NCI-H524 treated with DMSO at 0.1 percent for 48 hours (cell line): ENCODE measurements at regions not wholly inside any gene's neighbourhood (a gene's known extent, or its start where the extent isn't known, plus 50 kb on each side); places are given as distances from the start of the nearest gene placed in this dataset.
"Not testable (repeated sequence)": the region's sequence is repeated elsewhere in the genome, so short reads cannot be mapped to it uniquely, and the experiment has no call there.

Experiments
- DNase-seq: peaks from one replicate; lab custom pipeline; 2025; lab: John Stamatoyannopoulos, UW

GRCh38 chr22:33971561-33971961, 51.3 kb upstream of the LARGE1 start:
- DNase-seq: no peak

DNA sequence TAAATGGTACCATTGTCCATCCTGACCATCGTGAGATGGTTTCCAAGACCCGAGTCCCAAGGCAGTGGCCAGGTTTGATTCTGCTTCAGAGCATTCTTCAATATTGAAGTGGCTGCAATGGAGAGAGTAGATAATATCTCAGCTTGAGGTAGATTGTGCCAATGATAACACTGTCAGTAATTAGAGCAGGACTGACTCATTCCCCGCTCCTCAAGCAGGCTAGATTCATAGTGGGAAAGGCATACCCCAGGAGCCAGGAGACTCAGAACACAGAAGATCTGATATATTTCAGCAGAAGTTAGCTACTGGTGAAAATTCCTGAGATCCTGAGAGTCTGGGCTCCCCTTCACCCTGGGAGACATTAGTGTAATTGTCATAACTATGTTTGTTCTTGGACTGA, 55.6 kb upstream of the LARGE1 start:
- DNase-seq: no peak

DNA sequence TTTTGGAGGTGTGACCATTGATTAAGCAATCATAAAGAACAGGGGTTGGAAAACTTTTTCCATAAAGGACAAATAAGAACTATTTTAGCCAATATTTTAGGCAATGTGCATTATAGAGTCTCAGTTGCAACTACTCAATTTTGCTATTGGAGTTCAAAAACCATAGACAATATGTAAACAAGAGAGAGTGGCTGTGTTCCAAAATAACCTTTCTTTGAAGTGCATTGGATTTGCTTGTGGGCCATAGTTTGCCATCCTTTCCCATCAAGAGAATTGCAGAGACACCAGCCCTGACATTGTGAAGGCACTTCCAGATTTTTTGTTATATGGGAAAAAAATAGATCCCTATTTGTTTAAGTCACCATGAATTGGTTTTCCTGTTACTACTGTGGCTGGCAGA, 63.3 kb upstream of the LARGE1 start:
- DNase-seq: no peak

GRCh38 chr22:33984211-33984610, 63.9 kb upstream of the LARGE1 start:
- no peak for DNase-seq

- DNase-seq: peak; percentile 46
These were observed 64.5 kb upstream of the LARGE1 start for GRCh38 chr22:33984656-33985285.

DNA sequence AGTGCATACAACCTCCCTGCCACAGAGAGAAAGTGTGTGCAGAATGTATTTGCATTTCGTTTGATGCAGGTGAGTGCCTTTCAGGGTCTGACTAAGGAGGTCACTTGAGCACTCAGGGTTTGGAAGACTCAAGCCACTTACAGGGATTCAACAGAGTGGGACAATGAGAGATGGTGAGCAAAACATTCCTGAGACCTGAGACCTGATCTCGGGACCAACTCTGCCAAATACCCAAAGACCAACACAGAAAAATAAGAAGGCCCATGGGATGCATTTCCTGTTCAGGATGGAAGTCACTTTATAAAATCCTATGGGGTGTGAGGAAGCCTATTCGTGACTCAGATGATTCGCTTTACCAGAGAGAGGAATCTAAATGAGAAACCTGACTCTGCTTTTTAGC, 65.2 kb upstream of the LARGE1 start:
- DNase-seq: no peak

GRCh38 chr22:33986167-33986771, 66.0 kb upstream of the LARGE1 start:
- no peak for DNase-seq

- DNase-seq: no peak
These were observed 66.7 kb upstream of the LARGE1 start for GRCh38 chr22:33986954-33987353.

- DNase-seq: not testable (repeated sequence)
These were observed 69.0 kb upstream of the LARGE1 start for GRCh38 chr22:33989263-33989662.

GRCh38 chr22:33991620-33992019, 71.3 kb upstream of the LARGE1 start:
- no peak for DNase-seq

DNA sequence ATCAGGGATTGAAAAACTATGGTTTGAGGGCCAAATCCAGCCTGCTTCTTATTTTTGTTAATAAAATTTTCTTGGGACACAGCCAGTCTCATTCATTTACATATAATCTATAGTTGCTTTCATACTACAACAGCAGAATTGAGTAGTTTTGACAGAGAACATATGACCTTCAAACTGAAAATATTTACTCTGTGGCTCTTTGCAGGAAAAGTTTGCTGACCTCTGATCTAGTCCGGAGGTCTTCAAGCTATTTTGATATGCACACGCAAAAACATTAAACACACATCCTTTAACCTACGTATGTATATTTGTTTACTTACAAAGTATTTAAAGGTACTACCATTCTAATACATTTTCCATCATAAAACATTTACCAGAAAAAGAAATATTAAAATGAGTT, 76.5 kb upstream of the LARGE1 start:
- no peak for DNase-seq

DNA sequence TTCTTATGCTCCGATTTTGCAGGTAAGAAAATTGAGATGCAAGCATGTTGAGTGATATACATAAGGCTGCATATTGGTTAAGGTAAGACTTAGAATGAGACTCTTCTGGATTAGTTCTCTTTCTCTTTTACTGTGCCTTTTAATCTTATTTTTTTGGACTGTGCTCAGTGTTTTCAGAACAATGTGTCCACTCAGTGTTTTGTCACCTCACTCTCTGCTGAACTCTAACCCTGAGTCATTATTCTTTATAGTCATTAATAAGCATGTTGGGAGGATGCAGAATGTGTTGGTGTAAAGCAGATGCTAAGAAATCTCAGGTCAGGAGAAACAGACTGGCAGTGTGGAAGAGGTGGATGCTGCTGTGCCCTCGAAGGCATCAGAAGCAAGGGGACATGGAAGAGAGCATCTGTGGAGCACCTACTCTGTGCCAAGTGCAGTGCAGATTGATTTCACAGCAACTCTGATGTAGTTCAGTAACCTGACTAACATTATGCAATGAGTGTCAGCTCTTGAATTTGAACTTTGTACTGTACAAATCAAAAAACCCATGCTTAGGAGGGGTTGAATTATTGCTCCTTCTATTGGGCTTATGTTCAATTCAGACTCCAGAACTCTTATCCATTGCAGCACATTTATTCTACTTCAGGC, 80.7 kb upstream of the LARGE1 start:
- DNase-seq: no peak

GRCh38 chr22:34001701-34002466, 81.6 kb upstream of the LARGE1 start:
- DNase-seq: no peak

DNA sequence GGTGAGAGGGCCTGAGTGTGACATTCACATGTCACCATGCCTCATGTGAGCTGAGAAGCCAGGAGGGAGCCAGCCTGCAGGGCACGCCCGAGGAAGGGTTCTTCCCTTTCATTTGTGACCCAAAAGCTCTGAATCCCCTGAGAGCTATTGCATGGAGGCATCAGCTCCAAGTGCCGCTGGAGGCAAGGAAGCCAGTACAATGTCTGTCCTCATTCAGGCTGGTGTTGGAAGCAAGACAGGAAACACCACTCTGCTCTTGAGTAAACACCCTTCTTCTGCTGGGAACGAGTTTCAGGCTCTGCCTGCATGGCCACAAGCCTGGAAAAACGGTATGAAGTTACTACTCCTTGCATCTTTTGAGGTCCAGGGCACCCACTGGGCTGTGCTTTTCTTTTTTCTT, 83.8 kb upstream of the LARGE1 start:
- no peak for DNase-seq

DNA sequence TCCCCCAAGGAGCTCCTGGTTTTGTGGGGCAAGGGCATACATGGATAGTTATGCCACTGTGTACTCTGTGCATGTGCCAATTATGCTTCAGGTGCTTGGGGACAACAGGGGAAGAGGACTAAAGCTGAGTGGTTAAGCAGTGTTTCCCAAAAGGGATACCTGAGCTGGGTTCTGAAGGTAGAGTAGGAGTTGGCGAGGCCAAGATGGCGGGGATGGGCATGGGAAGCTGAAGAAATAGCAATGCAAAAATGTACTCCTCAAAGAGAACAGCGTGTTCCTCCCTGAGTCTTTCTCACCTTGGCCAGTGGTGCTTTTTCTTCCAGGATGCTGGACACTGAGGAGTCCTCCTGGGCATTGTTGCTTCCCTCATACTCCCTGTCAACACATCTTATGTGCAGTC, 90.0 kb upstream of the LARGE1 start:
- no peak for DNase-seq

GRCh38 chr22:34015642-34016041, 95.4 kb upstream of the LARGE1 start:
- DNase-seq: no peak

DNA sequence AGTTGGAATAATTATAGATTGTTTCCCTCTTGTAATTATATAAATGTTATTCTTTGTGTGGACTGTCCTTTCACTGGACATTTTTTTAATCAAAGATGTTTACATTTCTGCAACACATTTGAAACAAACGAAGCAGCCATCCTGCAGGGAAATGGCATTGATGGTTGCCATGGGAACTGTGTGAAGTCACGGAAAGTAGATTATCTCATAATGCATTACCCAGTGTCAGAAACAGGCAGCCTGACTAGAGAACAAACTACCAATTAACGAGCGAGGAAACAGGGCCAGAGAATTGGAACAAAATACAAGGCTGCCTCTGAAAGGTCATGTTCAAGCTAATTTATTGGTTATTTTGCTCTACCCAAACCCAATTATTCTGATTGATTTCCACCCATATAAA, 96.9 kb upstream of the LARGE1 start:
- DNase-seq: no peak

DNA sequence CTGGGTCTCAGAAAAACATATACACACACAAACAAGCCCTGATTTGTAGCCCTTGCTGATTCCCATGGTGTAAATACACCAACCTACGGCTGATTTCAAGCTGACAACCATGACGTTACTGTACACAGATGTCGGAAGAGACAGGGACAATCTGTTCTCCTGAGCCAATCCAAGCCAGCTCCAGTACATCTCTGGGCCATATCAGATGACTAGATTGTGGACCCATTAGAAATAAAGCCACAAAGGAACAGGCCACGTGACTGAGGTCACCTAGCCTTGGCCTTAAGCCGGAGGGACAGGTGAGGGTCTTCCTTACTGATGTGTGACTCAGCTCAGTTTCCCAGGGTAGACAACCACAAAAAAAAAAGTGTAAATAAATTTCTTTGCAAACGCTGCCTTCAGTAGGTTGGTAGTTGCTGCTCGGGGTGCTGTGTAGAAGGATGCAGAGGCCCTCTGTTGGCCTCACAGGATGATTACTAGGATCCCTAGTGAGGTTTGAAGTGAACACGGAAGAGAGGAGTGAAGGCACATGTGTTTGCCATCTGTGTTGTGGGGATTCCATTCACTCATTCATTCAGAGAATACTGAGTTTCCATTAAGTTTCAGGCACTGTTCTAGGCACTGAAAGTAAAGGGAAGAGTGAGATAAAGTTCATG, 99.0 kb upstream of the LARGE1 start:
- no peak for DNase-seq

GRCh38 chr22:34035209-34035608, 114.9 kb upstream of the LARGE1 start:
- DNase-seq: no peak

DNA sequence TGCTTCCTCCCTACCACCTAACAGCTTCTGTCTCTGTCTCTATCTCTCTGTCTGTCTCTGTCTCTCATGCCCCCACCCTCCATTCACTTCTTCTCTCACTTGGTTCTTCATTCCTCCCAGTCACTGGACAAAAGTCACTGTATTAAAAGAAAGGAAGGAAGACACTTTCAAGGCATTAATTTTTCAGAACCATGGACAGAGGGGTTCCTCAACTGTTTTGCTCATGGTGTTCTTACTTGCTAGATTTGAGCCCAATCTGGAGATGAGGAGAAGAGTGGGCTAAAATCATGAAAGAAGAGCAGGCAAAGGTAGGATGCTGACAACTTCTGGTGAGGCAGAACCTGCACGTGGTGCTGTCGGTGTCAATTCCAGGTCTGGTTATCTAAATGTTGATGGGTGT, 116.7 kb upstream of the LARGE1 start:
- no peak for DNase-seq

GRCh38 chr22:34038801-34039555, 118.7 kb upstream of the LARGE1 start:
- DNase-seq: no peak

DNA sequence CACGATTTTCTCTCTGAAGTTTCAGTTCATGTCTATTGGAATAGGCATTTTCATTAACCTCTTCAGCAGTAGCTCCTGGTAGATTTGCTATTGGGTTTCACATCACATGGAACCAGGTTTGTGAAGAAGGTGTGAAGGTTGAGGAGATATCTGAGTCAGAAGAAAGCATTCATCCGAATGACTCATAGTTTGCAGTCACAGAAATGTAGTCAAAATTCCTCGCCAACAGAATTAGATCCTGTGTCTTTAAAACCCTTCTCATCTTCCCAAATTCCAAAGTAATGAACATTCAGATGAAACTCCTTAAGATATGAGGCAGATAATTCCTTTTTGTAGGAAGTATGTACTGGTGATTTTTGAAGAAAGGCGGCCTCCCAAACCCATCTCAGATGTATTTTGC, 125.0 kb upstream of the LARGE1 start:
- DNase-seq: no peak
